ENCODE measurements at regions not wholly inside any gene's neighbourhood (a gene's known extent, or its start where the extent isn't known, plus 50 kb on each side); places are given as distances from the start of the nearest gene placed in this dataset.

- Mint-ChIP-seq H3K9me3 (no peaks in the 10 kb centered on the region), H3K27ac (no peak overlapping the region), H3K4me3 (no peak overlapping the region), H3K36me3 (ENCODE audit: low read depth) (no peaks in the 10 kb centered on the region), H3K27me3 (no peaks in the 10 kb centered on the region), H3K4me1 (ENCODE audit: low read depth) (no peaks in the 10 kb centered on the region)
- ATAC-seq (ENCODE audit: poor library complexity) (no peak), DNase-seq (no peak)
- no peaks in the 10 kb centered on the region for H3K36me3 ChIP-seq (ENCODE audit: insufficient read depth, low read length)
- H3K9me3 ChIP-seq (ENCODE audit: control insufficient read depth in 1 of 2, insufficient read depth in 1 of 2, low read length in 2 of 2) = no peaks in the 10 kb centered on the region
- no peaks in the 10 kb centered on the region for H3K4me1 ChIP-seq (ENCODE audit: insufficient read depth, low read length)
- no peak overlapping the region for H3K27ac ChIP-seq (ENCODE audit: low read depth in 1 of 2, low read length in 2 of 2)
- H3K27me3 ChIP-seq (ENCODE audit: control insufficient read depth in 1 of 2, insufficient read depth in 2 of 2, low read length in 2 of 2) = no peaks in the 10 kb centered on the region
- intact Hi-C loops (cut with DNase I, micrococcal nuclease) = no loop called here
- TF ChIP-seq, protein P1, sequence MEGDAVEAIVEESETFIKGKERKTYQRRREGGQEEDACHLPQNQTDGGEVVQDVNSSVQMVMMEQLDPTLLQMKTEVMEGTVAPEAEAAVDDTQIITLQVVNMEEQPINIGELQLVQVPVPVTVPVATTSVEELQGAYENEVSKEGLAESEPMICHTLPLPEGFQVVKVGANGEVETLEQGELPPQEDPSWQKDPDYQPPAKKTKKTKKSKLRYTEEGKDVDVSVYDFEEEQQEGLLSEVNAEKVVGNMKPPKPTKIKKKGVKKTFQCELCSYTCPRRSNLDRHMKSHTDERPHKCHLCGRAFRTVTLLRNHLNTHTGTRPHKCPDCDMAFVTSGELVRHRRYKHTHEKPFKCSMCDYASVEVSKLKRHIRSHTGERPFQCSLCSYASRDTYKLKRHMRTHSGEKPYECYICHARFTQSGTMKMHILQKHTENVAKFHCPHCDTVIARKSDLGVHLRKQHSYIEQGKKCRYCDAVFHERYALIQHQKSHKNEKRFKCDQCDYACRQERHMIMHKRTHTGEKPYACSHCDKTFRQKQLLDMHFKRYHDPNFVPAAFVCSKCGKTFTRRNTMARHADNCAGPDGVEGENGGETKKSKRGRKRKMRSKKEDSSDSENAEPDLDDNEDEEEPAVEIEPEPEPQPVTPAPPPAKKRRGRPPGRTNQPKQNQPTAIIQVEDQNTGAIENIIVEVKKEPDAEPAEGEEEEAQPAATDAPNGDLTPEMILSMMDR (IDR thresholded peaks at IDR 0.05) = no peak
- CTCF ChIA-PET = no interaction called here
- POLR2A ChIA-PET = no interaction called here
- H3K4me3 ChIP-seq (ENCODE audit: low read length) = no peak overlapping the region
Measured at GRCh38 chr7:88586890-88587289, 172.6 kb upstream of the ZNF804B start.

DNA sequence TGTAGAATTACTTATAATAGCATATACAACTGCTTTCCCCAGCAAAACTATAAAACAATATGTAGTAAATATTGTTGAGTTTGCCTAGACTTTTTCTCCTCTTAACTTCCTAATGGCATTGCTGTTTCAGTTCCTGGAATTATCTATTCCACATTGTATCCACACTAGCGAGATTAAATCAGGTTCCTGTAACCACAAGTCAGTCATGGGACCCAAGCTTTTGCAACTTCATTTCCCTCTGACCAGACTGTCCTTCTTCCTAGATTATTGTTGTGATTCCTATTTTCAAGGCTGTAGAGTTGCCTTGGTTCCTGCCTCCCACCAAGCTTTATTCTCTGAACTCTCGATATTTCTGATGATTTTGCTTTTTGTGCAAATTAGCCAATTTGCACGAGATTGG, 173.3 kb upstream of the ZNF804B start:
- H3K9me3 Mint-ChIP-seq = no peaks in the 10 kb centered on the region
- no peak overlapping the region for H3K27ac ChIP-seq (ENCODE audit: low read depth in 1 of 2, low read length in 2 of 2)
- no peaks in the 10 kb centered on the region for H3K9me3 ChIP-seq (ENCODE audit: control insufficient read depth in 1 of 2, insufficient read depth in 1 of 2, low read length in 2 of 2)
- H3K36me3 ChIP-seq (ENCODE audit: insufficient read depth, low read length) = no peaks in the 10 kb centered on the region
- intact Hi-C loops (cut with DNase I, micrococcal nuclease) = no loop called here
- no peak for ATAC-seq (ENCODE audit: poor library complexity)
- no peaks in the 10 kb centered on the region for H3K4me1 ChIP-seq (ENCODE audit: insufficient read depth, low read length)
- H3K4me1 Mint-ChIP-seq (ENCODE audit: low read depth) = no peaks in the 10 kb centered on the region
- no peaks in the 10 kb centered on the region for H3K27me3 Mint-ChIP-seq
- no peak overlapping the region for H3K4me3 Mint-ChIP-seq
- H3K27ac Mint-ChIP-seq = no peak overlapping the region
- CTCF ChIA-PET = no interaction called here
- POLR2A ChIA-PET = no interaction called here
- H3K36me3 Mint-ChIP-seq (ENCODE audit: low read depth) = no peaks in the 10 kb centered on the region
- no peaks in the 10 kb centered on the region for H3K27me3 ChIP-seq (ENCODE audit: control insufficient read depth in 1 of 2, insufficient read depth in 2 of 2, low read length in 2 of 2)
- TF ChIP-seq, protein P1 (IDR thresholded peaks at IDR 0.05) = no peak
- no peak overlapping the region for H3K4me3 ChIP-seq (ENCODE audit: low read length)
- no peak for DNase-seq

DNA sequence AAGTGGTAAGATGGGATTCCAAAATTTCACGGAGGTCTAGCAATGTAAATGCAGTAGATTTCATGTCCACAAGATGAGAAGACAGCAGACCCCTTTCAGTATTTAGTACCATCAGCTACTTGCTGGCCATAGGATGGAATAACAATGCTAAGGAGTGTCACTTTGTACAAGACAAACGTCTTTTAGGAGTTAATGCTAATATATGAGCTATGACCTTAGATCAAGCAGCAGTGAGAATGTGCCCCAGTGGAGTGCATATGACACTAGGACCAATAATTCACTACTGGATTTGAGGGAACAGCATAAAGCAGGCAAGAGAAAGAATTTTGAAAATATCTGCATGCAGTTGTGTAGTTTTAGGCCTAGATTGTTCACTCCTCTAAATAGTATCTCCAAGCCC, 182.8 kb upstream of the ZNF804B start:
- Histone ChIP-seq H3K27ac (ENCODE audit: low read depth in 1 of 2, low read length in 2 of 2) (no peak overlapping the region), H3K4me1 (ENCODE audit: insufficient read depth, low read length) (no peaks in the 10 kb centered on the region), H3K4me3 (ENCODE audit: low read length) (no peak overlapping the region), H3K36me3 (ENCODE audit: insufficient read depth, low read length) (no peaks in the 10 kb centered on the region), H3K27me3 (ENCODE audit: control insufficient read depth in 1 of 2, insufficient read depth in 2 of 2, low read length in 2 of 2) (no peaks in the 10 kb centered on the region), H3K9me3 (ENCODE audit: control insufficient read depth in 1 of 2, insufficient read depth in 1 of 2, low read length in 2 of 2) (no peaks in the 10 kb centered on the region)
- no peak for DNase-seq
- Mint-ChIP-seq H3K36me3 (ENCODE audit: low read depth) (no peaks in the 10 kb centered on the region), H3K27ac (no peak overlapping the region), H3K4me1 (ENCODE audit: low read depth) (no peaks in the 10 kb centered on the region), H3K27me3 (no peaks in the 10 kb centered on the region), H3K9me3 (no peaks in the 10 kb centered on the region), H3K4me3 (no peak overlapping the region)
- intact Hi-C loops (cut with DNase I, micrococcal nuclease) = no loop called here
- CTCF ChIA-PET = no interaction called here
- ATAC-seq (ENCODE audit: poor library complexity) = no peak
- TF ChIP-seq, protein P1 (IDR thresholded peaks at IDR 0.05) = no peak
- POLR2A ChIA-PET = no interaction called here
